GM18517 (cell line): ENCODE measurements at regions not wholly inside any gene's neighbourhood (a gene's known extent, or its start where the extent isn't known, plus 50 kb on each side); places are given as distances from the start of the nearest gene placed in this dataset.
A peak's percentile ranks its signal among the peaks of the same experiment; 100 is the strongest.
"Not testable (repeated sequence)": the region's sequence is repeated elsewhere in the genome, so short reads cannot be mapped to it uniquely, and the experiment has no call there.

ENCODE experiments used
- ATAC-seq: cut with Tn5 transposase; IDR thresholded peaks from one replicate; pipeline ENCODE4 v1.9.1; 2021; ENCODE audit warnings: mild to moderate bottlenecking, moderate library complexity; ENCODE audit not compliant: unreplicated experiment

GRCh38 chr5:41995193-41995592 is 70.1 kb downstream of the FBXO4 start:
- no peak for ATAC-seq

DNA sequence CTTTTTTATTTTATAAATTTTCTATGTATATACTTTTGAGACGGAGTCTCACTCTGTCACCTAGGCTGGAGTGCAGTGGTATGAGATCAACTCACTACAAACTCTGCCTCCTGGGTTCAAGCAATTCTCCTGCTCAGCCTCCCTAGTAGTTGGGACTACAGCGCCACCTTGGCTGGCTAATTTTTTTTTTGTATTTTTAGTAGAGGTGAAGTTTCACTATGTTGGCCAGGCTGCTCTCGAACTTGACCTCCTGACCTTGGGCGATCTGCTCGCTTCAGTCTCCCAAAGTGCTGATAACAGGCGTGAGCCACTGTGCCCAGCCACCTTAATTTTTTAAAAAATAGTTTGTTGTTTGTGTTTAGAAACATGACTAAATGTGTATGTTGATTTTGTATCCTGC is 76.6 kb downstream of the FBXO4 start:
- no peak for ATAC-seq

DNA sequence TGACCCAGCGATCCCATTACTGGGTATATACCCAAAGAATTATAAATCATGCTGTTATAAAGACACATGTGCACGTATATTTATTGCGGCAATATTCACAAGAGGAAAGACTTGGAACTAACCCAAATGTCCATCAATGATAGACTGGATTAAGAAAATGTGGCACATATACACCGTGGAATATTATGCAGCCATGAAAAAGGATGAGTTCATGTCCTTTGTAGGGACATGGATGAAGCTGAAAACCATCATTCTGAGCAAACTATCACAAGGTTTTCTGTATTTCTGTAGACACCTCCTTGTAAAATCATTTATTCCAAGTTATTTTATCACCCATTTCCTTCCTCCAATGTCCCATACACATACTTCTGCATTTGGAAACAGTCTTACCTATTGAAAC is 78.8 kb downstream of the FBXO4 start:
- ATAC-seq = not testable (repeated sequence)

GRCh38 chr5:42005561-42006153 is 80.6 kb downstream of the FBXO4 start:
- ATAC-seq = peak; percentile 70

- ATAC-seq = no peak
These were observed 88.5 kb downstream of the FBXO4 start for GRCh38 chr5:42013561-42013960.

DNA sequence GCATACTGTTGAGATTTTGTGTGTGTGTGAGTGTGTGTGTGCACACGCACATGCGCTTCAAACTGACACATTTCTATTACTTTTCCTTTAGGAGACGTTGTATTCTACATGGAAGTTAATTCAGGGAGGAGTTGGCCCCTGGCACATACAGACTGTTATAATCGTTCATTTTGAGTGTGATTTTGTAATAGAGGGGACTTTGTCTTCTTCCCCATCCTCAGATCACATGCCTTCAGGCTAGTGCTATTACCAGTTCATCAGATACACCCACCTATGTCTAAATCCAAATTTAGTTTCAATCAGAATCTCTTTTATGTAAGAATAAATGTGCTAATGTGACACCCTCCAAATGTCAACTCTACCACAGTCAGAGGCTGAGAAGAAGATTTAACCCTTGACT is 90.2 kb downstream of the FBXO4 start:
- ATAC-seq = no peak

- ATAC-seq = no peak
These were observed 90.6 kb downstream of the FBXO4 start for GRCh38 chr5:42015681-42016080.

GRCh38 chr5:42020788-42021530 is 95.9 kb downstream of the FBXO4 start:
- no peak for ATAC-seq

DNA sequence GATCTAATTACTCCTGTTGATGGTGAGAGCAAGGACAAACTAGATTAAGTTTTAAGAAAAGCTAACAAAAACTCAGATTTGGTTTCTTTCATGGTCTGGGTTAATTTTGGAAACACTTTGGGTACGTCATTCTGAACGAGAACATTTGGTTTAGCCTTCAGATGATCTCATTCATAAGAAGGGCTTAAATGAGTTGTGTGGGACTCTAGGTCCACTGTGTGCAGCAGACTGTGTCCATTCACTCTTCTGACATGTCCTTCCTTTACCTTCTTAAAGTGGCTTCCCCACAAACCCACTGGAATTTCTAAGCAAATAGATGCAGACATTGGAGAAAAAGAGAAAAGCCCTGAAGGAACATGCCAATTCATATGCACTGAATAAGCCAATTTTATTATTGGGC is 96.8 kb downstream of the FBXO4 start:
- ATAC-seq = no peak

DNA sequence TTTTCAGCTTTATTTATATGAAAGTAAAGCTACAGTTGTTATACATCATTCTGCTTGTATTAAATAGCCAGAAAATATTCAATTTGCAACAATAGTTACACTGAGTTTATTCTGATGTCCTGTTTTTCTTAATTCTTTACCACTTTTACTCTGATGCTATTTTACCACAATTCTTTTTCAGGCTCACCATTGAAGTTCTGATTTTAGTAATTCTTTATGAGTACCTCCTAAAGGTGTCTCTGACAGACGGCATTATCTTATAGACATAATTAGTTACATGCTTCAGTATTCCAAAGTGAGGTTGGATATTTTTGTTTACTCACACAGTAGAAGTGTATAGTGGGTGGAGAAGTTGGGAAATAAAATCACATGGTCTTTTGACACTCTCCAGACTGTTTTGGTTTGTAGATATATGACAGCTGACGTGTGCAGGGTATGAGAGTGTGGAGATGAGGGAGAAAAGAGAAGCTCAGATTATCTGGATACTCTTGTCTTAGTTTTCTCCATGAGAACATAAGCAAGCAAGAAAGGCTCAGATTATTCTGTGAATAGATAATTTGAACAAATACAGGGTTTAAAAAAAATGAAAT is 97.4 kb downstream of the FBXO4 start:
- no peak for ATAC-seq

- ATAC-seq = no peak
These were observed 101.4 kb downstream of the FBXO4 start for GRCh38 chr5:42026446-42026845.

DNA sequence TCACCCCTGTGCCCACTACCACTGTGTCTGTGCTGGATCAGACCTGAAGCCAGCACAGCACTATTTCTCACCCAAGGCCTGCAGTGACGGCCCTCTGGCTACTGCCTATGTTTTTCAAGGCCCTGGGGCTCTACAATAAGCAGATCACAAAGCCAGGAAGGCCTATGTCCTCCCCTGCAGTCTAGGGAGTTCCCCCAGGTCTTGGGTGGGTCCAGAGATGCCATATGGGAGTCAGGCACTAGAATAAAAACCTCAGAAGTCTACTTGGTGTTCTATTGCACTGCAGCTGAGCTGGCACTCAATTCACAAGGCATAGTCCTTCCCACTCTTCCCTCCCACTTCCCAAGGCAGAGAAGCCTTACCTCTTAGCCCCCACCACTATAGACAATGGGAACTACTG is 107.1 kb downstream of the FBXO4 start:
- no peak for ATAC-seq

DNA sequence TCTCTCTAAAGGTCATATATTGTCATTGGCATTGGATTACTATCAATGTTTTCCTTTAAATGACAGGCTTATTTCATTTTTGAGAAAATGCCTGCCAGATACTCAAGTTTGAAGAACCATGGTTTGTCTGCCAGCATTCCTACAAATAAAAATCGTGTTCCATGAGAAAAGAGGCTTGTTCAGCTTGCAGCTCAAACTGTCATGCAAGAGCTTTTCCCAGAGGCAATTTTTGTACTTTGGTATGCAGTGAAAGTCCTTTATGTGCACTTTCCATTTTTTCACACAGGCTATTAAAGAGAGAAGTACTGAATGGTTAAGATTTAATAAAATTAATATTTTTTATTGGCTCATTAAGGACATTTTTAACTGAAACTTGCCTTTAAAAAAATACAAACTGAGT is 110.4 kb downstream of the FBXO4 start:
- ATAC-seq = no peak

GRCh38 chr5:42036379-42036778 is 111.3 kb downstream of the FBXO4 start:
- no peak for ATAC-seq

DNA sequence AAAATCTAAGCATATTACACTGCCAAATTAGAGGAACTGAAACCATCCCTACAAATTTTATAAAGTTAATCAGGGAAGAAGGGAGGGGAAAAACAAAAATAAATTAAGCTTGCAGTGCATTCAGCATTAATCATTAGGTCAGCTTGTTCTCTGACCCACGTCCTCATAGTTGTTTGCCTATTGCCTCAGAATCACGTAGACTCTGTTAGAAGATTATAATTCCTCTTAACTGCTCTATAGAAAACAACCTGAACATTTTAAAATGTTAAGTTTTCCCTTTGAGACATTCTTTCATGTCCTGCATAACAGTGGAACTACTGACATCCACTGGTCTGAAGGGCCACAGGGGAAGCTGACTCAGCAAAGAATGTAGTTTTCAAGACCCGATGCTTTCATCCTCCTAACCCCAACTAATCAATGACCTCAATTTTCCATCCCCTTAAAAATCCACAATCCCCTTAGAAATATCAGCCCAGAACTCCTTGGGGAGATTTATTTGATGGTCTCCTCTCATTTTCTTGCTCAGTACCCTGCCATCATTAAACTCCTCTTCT is 112.4 kb downstream of the FBXO4 start:
- no peak for ATAC-seq

DNA sequence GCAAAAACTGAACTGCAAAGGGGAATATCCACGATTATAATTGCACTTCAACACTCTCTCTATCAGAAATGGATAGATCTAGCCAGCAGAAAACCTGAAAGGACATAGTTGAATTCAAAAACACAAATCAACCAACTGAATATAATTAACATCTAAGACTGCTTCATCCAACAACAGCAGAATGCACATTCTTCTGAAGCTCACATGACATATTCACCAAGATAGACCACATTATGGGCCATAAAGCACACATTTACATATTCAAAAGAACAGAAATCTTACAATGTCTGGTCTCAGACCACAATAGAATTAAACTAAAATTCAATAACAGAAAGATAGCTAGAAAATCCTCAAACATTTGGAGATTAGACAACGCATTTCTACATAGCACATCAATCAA is 118.3 kb downstream of the FBXO4 start:
- no peak for ATAC-seq

- peak; percentile 89 for ATAC-seq
These were observed 132.2 kb downstream of the FBXO4 start for GRCh38 chr5:42057254-42057690.

DNA sequence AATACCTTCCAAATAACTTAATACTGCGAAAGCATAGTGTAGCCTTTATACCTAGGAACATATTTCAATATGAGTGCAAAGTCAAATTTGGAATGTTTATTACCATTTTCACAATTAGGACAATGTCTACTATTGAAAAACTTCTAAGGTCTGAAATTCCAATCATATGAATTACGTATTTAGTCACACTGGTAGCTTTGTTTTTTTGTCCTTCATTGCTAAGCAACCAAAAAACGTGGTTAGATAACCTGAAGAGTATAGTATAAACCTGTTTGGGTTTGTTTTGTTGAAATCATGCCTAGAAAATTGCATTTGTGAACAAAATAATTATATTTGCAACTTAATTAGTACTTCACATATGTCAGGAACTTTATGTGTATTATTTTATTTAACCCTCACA is 134.2 kb downstream of the FBXO4 start:
- ATAC-seq = no peak

- no peak for ATAC-seq
These were observed 134.8 kb downstream of the FBXO4 start for GRCh38 chr5:42059778-42060464.

DNA sequence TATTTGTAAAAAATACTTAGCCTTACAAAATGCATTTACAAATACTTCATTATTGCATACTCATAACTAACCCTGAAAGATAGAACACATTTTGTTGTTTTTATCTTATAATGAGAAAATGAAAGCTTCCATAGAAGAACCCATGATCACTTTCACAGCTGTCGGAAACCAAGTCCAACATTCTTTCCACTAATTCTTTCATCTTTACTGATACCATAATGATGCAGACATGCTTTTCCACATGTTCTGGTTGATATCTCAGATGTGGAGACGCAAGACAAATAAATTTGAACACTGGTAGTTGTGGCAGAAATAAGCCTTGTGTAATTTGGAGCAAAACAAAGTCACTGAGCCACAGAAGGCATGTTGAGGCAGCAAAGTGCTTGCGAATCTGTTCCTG is 136.0 kb downstream of the FBXO4 start:
- no peak for ATAC-seq

GRCh38 chr5:42064821-42065220 is 139.7 kb downstream of the FBXO4 start:
- no peak for ATAC-seq
